ENCODE measurements at regions not wholly inside any gene's neighbourhood (a gene's known extent, or its start where the extent isn't known, plus 50 kb on each side); places are given as distances from the start of the nearest gene placed in this dataset.

GRCh38 chr17:59470624-59471297, 94.6 kb upstream of the DHX40 start:
- no peaks in the 10 kb centered on the region for H3K9me3 ChIP-seq (ENCODE audit: control insufficient read depth, low read length)
- no peak overlapping the region for H3K9ac ChIP-seq
- no peaks in the 10 kb centered on the region for H3K36me3 ChIP-seq (ENCODE audit: control insufficient read depth, insufficient read depth, low read length)
- H3K4me2 ChIP-seq (ENCODE audit: low read length) = no peak overlapping the region
- TF ChIP-seq, protein P1, sequence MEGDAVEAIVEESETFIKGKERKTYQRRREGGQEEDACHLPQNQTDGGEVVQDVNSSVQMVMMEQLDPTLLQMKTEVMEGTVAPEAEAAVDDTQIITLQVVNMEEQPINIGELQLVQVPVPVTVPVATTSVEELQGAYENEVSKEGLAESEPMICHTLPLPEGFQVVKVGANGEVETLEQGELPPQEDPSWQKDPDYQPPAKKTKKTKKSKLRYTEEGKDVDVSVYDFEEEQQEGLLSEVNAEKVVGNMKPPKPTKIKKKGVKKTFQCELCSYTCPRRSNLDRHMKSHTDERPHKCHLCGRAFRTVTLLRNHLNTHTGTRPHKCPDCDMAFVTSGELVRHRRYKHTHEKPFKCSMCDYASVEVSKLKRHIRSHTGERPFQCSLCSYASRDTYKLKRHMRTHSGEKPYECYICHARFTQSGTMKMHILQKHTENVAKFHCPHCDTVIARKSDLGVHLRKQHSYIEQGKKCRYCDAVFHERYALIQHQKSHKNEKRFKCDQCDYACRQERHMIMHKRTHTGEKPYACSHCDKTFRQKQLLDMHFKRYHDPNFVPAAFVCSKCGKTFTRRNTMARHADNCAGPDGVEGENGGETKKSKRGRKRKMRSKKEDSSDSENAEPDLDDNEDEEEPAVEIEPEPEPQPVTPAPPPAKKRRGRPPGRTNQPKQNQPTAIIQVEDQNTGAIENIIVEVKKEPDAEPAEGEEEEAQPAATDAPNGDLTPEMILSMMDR (IDR thresholded peaks at IDR 0.05) = no peak
- no peak overlapping the region for H3K27ac ChIP-seq
- H3K4me1 ChIP-seq = no peaks in the 10 kb centered on the region
- no peak overlapping the region for H3K4me3 ChIP-seq (ENCODE audit: low read depth, low read length)
- H3K79me2 ChIP-seq = no peaks in the 10 kb centered on the region
- H2AFZ ChIP-seq = no peak overlapping the region
- no peaks in the 10 kb centered on the region for H3K27me3 ChIP-seq (ENCODE audit: control insufficient read depth, insufficient read depth, low read length)

- no peaks in the 10 kb centered on the region for H3K27me3 ChIP-seq (ENCODE audit: control insufficient read depth, insufficient read depth, low read length)
- no peak overlapping the region for H3K4me3 ChIP-seq (ENCODE audit: low read depth, low read length)
- no peaks in the 10 kb centered on the region for H3K36me3 ChIP-seq (ENCODE audit: control insufficient read depth, insufficient read depth, low read length)
- H3K4me1 ChIP-seq = no peaks in the 10 kb centered on the region
- H3K9me3 ChIP-seq (ENCODE audit: control insufficient read depth, low read length) = no peaks in the 10 kb centered on the region
- H3K4me2 ChIP-seq (ENCODE audit: low read length) = no peak overlapping the region
- H3K79me2 ChIP-seq = no peaks in the 10 kb centered on the region
- TF ChIP-seq, protein P1 (IDR thresholded peaks at IDR 0.05) = no peak
- H3K27ac ChIP-seq = no peak overlapping the region
- no peak overlapping the region for H2AFZ ChIP-seq
- H3K9ac ChIP-seq = no peak overlapping the region
Observed at GRCh38 chr17:59476413-59476812, 89.0 kb upstream of the DHX40 start.

DNA sequence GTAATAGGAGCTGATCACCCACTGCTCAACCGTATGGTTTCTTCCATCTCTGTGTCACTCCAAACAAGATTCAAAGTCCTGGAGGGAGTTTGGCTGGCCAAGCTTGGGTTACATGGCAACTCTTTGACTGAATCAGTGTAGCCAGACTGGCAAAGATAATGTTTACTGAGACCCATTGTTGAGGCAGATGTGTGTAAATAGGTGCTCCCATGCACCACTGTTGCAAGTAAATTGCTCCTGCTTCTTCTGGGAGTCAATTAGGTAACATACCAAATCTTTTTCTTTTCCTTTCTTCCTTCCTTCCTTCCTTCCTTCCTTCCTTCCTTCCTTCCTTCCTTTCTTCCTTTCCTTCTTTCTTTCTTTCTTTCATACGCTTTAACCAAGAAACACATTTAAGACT, 86.3 kb upstream of the DHX40 start:
- Histone ChIP-seq H3K79me2 (no peaks in the 10 kb centered on the region), H3K9ac (no peak overlapping the region), H3K4me1 (no peaks in the 10 kb centered on the region), H3K9me3 (ENCODE audit: control insufficient read depth, low read length) (no peaks in the 10 kb centered on the region), H3K4me3 (ENCODE audit: low read depth, low read length) (no peak overlapping the region), H3K36me3 (ENCODE audit: control insufficient read depth, insufficient read depth, low read length) (no peaks in the 10 kb centered on the region), H3K27me3 (ENCODE audit: control insufficient read depth, insufficient read depth, low read length) (no peaks in the 10 kb centered on the region), H3K27ac (no peak overlapping the region), H3K4me2 (ENCODE audit: low read length) (no peak overlapping the region), H2AFZ (no peak overlapping the region)
- TF ChIP-seq, protein P1 (IDR thresholded peaks at IDR 0.05) = no peak

DNA sequence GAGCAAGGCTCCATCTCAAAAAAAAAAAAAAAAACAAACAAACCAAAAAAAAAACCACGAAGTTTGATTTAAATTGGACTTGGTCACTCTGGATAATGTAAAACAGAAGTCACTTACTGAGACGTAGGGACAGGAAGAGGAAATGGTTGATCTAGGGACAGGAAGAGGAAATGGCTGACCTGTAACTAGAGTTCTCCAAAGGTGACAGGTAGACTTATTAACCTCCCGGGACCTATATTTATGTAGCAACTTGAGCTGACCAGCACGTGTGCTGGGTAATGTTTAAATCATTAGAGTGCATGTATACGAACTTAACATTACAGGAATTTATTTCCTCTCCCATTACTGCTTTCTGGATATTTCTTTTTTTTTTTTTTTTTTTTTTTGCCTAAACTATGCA, 81.5 kb upstream of the DHX40 start:
- H3K9ac ChIP-seq = no peak overlapping the region
- H3K27ac ChIP-seq = no peak overlapping the region
- no peaks in the 10 kb centered on the region for H3K9me3 ChIP-seq (ENCODE audit: control insufficient read depth, low read length)
- H3K4me3 ChIP-seq (ENCODE audit: low read depth, low read length) = no peak overlapping the region
- no peak overlapping the region for H3K4me2 ChIP-seq (ENCODE audit: low read length)
- TF ChIP-seq, protein P1 (IDR thresholded peaks at IDR 0.05) = no peak
- no peaks in the 10 kb centered on the region for H3K36me3 ChIP-seq (ENCODE audit: control insufficient read depth, insufficient read depth, low read length)
- H2AFZ ChIP-seq = no peak overlapping the region
- no peaks in the 10 kb centered on the region for H3K27me3 ChIP-seq (ENCODE audit: control insufficient read depth, insufficient read depth, low read length)
- H3K79me2 ChIP-seq = no peaks in the 10 kb centered on the region
- no peaks in the 10 kb centered on the region for H3K4me1 ChIP-seq

- no peaks in the 10 kb centered on the region for H3K79me2 ChIP-seq
- no peak overlapping the region for H3K9ac ChIP-seq
- no peak overlapping the region for H2AFZ ChIP-seq
Observed at GRCh38 chr17:59485015-59485414, 80.4 kb upstream of the DHX40 start.

More at GRCh38 chr17:59485015-59485414, 80.4 kb upstream of the DHX40 start:
- Histone ChIP-seq H3K27ac (no peak overlapping the region), H3K36me3 (ENCODE audit: control insufficient read depth, insufficient read depth, low read length) (no peaks in the 10 kb centered on the region), H3K4me2 (ENCODE audit: low read length) (no peak overlapping the region), H3K27me3 (ENCODE audit: control insufficient read depth, insufficient read depth, low read length) (no peaks in the 10 kb centered on the region), H3K4me1 (no peaks in the 10 kb centered on the region), H3K9me3 (ENCODE audit: control insufficient read depth, low read length) (no peaks in the 10 kb centered on the region), H3K4me3 (ENCODE audit: low read depth, low read length) (no peak overlapping the region)
- TF ChIP-seq, protein P1 (IDR thresholded peaks at IDR 0.05) = no peak

Data from parathyroid adenoma (tissue), 2 donors.